ENCODE measurements at regions not wholly inside any gene's neighbourhood (a gene's known extent, or its start where the extent isn't known, plus 50 kb on each side); places are given as distances from the start of the nearest gene placed in this dataset.

DNA sequence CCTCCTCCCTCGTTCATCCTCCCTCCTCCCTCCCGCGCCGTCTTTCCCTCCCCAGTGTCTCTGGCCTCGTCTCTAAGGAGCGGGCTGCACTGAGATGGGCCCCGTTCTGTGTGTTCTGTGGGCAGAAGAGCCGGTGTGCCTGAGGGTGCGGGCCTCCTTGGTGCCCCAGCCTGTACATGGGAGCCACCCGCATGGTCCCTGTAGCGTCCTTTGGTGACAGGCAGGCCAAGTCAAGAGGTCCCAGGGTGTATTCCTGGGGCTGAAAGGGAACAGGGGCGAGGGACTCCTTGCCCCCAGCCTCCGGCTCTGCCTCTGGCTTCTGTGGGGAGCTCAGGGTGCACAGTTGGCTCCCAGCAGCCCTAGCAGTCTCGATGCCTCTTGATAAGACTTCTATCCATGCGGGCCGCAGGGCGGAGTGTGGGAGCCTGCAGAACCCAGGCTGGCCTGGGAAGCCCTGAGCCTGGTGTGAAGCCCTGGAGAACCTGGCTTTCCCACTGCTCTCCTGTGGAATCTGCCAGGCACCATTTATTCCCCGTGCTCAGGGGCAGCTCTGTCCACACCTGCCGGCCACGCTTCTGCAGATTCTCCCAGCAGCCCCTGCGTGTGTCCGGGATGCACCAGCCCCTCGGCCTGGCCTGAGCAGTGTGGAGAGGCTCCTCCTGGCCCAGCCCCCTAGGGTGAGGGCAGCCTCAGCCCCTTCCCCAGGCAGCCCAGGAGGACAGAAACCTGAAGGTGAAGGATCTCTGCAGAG lies 181.3 kb downstream of the KIF26A start:
- H3K9me3 ChIP-seq, result no peaks in the 10 kb centered on the region
- no peak overlapping the region for H3K27ac ChIP-seq
- peak in 1 of 2 donors; percentile 28 for DNase-seq (ENCODE audit: low spot score in 2 of 2)
- H3K27me3 ChIP-seq, result peaks cover 0 to 65% of the 10 kb centered on the region in 2 donors
- no peak overlapping the region for H3K4me3 ChIP-seq
- H3K4me1 ChIP-seq, result no peaks in the 10 kb centered on the region
- intact Hi-C loops (cut with DNase I; ENCODE audit: low total_unique reads), result loop anchor here (5.0 kb wide), 2 partner anchors 908 to 1493 kb away; no protein-coding TSS in a partner anchor
- H3K36me3 ChIP-seq, result no peaks in the 10 kb centered on the region
- no peak for TF ChIP-seq POLR2AphosphoS5 (IDR thresholded peaks at IDR 0.05)
- no peak for TF ChIP-seq CTCF (IDR thresholded peaks at IDR 0.05)
- no peak for TF ChIP-seq POLR2A (IDR thresholded peaks at IDR 0.05)

DNA sequence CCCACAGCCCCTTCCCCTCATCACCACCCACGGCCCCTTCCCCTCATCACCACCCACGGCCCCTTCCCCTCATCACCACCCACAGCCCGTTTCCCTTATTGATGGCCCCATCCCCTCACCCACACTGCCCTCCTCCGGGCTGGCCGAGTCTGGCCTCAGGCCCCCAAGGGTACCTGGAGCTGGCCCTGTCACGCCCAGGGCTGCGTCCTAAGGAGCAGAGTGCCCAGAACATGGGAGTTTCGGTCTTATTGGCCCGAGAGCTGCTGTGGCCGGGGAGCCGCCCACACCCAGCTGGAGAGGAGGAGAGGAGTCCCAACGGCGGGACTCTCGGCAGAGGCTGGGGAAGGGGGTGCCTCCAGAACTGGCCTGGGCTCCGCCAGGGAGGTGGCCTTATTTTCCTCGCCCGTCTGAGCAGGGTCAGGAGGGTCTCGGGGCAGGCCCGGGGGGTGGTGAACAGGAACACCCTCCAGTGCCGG lies 182.3 kb downstream of the KIF26A start:
- Histone ChIP-seq H3K27ac (no peak overlapping the region), H3K36me3 (no peaks in the 10 kb centered on the region), H3K4me3 (no peak overlapping the region), H3K9me3 (no peaks in the 10 kb centered on the region), H3K27me3 (peaks cover 0 to 65% of the 10 kb centered on the region in 2 donors), H3K4me1 (no peaks in the 10 kb centered on the region)
- peak in 1 of 2 donors; percentile 33 for DNase-seq (ENCODE audit: low spot score in 2 of 2)
- TF ChIP-seq POLR2AphosphoS5 (IDR thresholded peaks at IDR 0.05) (no peak), POLR2A (IDR thresholded peaks at IDR 0.05) (no peak), CTCF (IDR thresholded peaks at IDR 0.05) (no peak)
- intact Hi-C loops (cut with DNase I; ENCODE audit: low total_unique reads), result no loop called here

GRCh38 chr14:104321088-104321801 lies 182.9 kb downstream of the KIF26A start:
- H3K36me3 ChIP-seq, result no peaks in the 10 kb centered on the region
- no peak for DNase-seq (ENCODE audit: low spot score in 2 of 2)
- intact Hi-C loops (cut with DNase I; ENCODE audit: low total_unique reads), result no loop called here
- no peak overlapping the region for H3K4me3 ChIP-seq
- no peak overlapping the region for H3K27ac ChIP-seq
- no peak for TF ChIP-seq POLR2AphosphoS5 (IDR thresholded peaks at IDR 0.05)
- no peak for TF ChIP-seq CTCF (IDR thresholded peaks at IDR 0.05)
- no peaks in the 10 kb centered on the region for H3K9me3 ChIP-seq
- H3K27me3 ChIP-seq, result peaks cover 0 to 65% of the 10 kb centered on the region in 2 donors
- H3K4me1 ChIP-seq, result no peaks in the 10 kb centered on the region

DNA sequence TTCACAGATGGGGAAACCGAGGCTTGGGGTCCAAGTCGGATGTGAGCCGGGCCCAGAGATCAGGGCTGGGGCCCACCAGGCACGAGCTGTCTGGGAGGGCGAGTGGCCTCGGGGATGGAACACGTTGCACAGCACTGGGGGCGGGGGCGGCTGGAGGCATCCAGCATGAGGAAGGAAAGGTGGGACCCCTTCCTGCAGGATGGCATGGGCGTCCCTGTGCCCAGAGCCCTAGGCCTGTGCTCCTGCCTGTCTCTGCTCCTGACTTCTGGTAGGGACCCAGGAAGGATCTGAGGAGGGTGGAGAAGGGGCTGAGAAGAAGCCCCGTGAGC lies 183.4 kb downstream of the KIF26A start:
- no peaks in the 10 kb centered on the region for H3K9me3 ChIP-seq
- no peaks in the 10 kb centered on the region for H3K4me1 ChIP-seq
- intact Hi-C loops (cut with DNase I; ENCODE audit: low total_unique reads), result no loop called here
- H3K4me3 ChIP-seq, result no peak overlapping the region
- H3K27me3 ChIP-seq, result peaks cover 0 to 65% of the 10 kb centered on the region in 2 donors
- no peak overlapping the region for H3K27ac ChIP-seq
- TF ChIP-seq POLR2A (IDR thresholded peaks at IDR 0.05) (no peak), CTCF (IDR thresholded peaks at IDR 0.05) (no peak), POLR2AphosphoS5 (IDR thresholded peaks at IDR 0.05) (no peak)
- DNase-seq (ENCODE audit: low spot score in 2 of 2), result peak in 1 of 2 donors; percentile 22
- no peaks in the 10 kb centered on the region for H3K36me3 ChIP-seq

Data from breast epithelium (tissue), 4 donors.